ENCODE measurements at regions not wholly inside any gene's neighbourhood (a gene's known extent, or its start where the extent isn't known, plus 50 kb on each side); places are given as distances from the start of the nearest gene placed in this dataset.
A peak's percentile ranks its signal among the peaks of the same experiment; 100 is the strongest.
"Not testable (repeated sequence)": the region's sequence is repeated elsewhere in the genome, so short reads cannot be mapped to it uniquely, and the experiment has no call there.

DNA sequence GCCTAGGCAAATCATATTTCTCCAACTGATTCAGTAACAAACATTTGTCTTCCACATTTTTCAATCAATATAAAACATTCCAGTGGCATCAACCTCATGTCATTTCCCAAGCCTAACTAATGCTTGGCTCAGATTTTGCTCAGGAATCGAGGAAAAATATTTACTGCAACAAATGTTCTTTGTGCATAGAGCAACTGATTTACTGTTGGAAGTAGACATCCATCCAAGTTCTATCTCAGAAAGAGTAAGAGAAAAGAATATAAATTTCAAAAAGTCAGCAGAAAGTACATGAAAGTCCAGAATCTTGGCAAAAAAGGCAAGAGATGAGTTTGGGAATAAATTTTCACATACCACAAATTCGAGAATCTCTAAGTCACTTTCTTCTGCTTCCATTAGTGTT lies 2245.0 kb upstream of the RAG2 start:
- no peak for DNase-seq

DNA sequence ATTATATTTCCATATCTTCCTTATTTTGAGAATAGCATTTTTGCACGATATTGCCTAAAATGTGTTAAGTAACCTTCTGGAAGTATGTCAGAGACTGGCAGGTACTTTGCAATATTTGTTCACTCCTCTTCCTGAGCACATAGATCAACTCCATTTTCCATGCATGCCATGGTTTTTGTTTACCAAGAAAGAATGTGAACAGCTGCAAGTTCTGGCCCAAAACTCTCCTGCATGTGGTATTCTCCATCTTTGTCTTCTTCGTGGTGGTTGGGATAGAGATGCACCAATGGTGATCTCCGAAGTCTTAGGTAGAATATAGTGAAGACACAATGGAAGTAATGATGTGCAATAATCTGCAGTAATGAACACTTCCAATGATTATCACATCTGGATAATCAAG lies 2241.0 kb upstream of the RAG2 start:
- no peak for DNase-seq

DNA sequence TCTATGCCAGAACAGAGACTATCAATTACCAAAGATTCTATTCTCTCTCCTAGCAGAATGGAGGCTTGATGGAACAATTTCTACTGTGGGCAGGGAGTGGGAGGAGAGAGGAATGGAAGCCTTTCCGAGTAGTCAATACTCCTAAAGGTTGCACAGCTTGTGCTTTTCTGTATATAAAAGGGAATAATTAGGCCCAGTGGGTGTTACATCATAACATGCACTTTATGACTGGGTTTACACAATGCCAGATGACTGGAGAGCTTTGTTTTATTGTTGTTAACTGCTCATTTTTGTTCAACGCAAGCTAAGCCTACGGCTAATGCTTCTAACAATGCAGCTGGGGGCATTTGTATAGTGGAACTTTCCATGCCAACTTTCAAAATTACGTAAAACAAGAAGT lies 2237.9 kb upstream of the RAG2 start:
- DNase-seq, result no peak

- no peak for DNase-seq
These were observed 2226.5 kb upstream of the RAG2 start for GRCh38 chr11:38824573-38824972.

GRCh38 chr11:38821786-38822185 lies 2223.8 kb upstream of the RAG2 start:
- not testable (repeated sequence) for DNase-seq

DNA sequence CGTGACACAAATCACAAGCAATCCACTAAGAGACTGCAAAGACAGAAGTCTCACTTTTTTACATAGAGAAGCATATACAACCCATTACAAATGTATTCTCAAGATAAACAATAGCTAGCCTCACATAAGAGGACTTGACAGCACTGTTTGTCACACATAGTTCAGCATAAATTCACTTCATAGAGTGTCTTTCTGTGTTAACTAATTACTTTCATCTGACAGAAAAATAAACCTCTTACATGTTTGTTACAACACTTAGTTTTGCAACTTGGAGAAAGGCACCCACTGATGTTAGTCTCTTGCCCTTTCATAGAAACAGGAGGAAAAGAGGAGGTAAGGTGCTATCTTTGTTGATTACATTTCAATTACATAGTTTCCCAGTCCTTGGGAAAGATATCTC lies 2221.9 kb upstream of the RAG2 start:
- no peak for DNase-seq

DNA sequence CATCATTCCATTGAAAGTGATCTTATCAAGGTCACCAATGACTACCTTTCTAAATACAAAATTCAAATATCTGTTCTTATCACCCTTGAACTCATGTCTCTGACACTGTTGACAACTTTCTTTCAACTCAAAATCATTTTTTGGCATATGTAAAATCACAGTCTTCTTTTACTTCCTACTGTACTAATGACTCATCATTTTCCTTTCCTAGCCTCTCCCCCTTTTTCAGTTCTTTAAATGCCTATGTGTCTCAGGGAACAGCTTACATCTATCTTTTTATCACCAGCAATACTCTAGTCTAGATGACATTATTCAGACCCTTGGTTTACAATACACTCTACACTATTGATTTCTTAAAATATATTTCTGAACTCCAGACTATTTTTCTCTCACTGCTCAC lies 2220.7 kb upstream of the RAG2 start:
- no peak for DNase-seq

DNA sequence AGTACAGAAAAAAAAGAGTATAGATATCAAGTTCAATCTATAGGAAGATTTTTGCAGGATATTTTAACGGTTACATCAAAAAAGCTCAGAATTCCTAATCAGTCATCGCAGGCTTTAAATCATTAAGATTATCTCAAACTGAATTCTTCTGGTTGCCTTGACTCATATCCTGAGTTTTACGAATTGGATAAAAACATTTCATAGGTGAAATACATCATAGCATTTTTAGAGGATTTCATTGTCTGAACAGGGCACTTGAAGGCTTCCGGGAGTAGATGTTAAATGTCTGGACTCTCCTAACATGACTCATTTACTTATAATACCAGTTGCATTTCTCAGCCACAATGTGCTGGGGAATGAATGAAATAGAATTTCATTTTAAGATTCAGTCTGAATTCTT lies 2216.6 kb upstream of the RAG2 start:
- DNase-seq, result no peak

- no peak for DNase-seq
These were observed 2211.5 kb upstream of the RAG2 start for GRCh38 chr11:38809521-38809920.

GRCh38 chr11:38796281-38796680 lies 2198.2 kb upstream of the RAG2 start:
- no peak for DNase-seq

GRCh38 chr11:38795027-38795426 lies 2197.0 kb upstream of the RAG2 start:
- no peak for DNase-seq

GRCh38 chr11:38791346-38791961 lies 2193.4 kb upstream of the RAG2 start:
- peak; percentile 9 for DNase-seq

DNA sequence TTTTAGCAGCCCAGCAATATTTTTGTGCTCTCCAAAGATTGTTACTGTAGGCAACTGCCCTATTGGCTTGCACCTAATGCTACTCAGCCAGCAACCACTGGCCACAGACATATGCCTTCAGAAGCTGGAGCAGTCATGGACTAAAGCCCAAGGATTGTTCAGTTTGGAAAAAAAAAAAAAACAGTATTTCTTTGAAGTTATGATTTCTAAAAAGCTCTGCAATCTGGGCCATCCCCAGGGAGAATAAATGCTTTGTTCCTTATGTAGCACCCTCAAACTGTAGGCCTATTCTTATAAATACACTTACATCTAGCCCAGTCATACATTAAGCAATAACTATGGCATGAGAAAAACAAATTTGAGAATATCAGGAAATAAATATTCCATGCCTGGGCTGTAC lies 2190.5 kb upstream of the RAG2 start:
- DNase-seq, result no peak

- DNase-seq, result no peak
These were observed 2186.1 kb upstream of the RAG2 start for GRCh38 chr11:38784164-38784563.

- DNase-seq, result no peak
These were observed 2168.8 kb upstream of the RAG2 start for GRCh38 chr11:38766796-38767195.

- DNase-seq, result no peak
These were observed 2161.4 kb upstream of the RAG2 start for GRCh38 chr11:38759394-38759793.

GRCh38 chr11:38756537-38756936 lies 2158.5 kb upstream of the RAG2 start:
- DNase-seq, result no peak

- no peak for DNase-seq
These were observed 2153.4 kb upstream of the RAG2 start for GRCh38 chr11:38751421-38751820.

GRCh38 chr11:38746516-38746915 lies 2148.5 kb upstream of the RAG2 start:
- not testable (repeated sequence) for DNase-seq

GRCh38 chr11:38723361-38723760 lies 2125.3 kb upstream of the RAG2 start:
- DNase-seq, result no peak

DNA sequence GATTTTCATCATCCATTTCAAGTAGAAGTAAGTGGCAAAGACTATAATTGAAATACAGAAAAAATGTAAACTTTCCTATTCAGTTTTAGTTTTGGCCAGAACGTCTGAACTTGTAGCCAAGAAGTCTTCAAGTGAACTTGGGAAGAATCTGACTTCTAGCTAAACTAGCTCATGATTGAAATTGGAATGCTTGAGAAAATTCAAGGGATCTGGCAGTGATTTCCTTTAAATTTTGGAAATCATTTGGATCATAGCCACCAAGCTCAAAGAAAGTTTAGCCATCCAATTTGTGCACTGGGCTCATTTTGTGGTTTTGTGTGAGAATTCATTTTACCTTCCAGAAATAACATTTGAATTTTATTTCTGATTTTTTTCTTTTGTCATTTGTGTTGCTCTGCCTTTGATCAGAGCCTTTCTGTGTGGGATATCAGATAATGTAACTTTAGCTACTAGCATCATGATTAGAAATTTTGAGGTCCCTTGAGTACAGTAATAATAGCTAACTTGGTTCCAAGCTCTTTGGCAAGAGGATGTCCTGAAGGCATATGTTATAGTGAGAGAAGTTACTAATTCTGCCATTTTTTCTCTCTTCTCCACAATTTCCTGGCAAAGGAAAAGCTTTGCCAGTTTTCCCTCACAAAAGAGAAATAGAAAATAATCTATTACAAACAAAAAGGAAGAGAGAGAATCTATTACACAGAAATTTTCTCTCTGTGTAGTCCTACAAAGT lies 2123.7 kb upstream of the RAG2 start:
- DNase-seq, result no peak

DNA sequence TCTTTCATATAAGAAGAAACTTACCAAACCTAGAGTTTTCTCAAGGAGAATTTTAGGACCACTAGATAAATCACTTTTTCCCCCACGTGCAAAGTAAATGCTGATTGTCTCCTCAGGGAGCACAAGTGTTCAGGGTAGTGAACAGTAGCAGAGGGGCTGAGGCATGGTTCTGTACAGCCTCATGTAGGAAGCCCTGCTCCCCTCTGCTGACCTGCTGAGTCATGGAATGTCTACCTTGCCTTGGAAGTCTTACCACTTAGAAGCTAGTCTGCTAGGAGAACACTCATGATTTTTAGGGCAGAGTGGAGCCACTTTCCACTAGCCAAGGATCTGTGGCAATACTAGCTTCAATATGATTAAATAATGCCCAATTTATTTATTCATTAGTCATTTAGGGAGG lies 2120.6 kb upstream of the RAG2 start:
- DNase-seq, result no peak

- DNase-seq, result no peak
These were observed 2120.0 kb upstream of the RAG2 start for GRCh38 chr11:38718049-38718448.

- no peak for DNase-seq
These were observed 2113.1 kb upstream of the RAG2 start for GRCh38 chr11:38711110-38711509.

DNA sequence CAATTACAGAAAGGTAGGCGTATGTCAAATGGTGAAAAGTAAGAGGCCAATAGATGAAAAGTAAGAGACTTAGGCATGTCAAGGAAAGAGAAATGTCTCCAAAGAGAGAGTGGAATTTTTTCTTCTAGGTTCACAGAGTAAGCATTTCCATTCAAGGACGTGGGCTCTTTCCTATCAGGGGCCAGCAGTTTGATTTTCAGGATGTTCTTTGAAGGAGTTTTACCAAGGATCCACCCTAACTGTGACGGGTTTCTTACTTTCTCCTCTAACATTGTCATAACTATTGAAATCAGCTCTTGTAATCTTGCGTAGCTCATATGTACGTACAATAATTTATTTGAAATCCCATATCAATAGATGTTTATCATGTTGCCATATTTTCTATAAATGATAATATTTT lies 2112.2 kb upstream of the RAG2 start:
- DNase-seq, result no peak

All from CD4-positive, alpha-beta T cell treated with Interleukin-17A for 1 hour (primary cell).